ENCODE measurements at regions not wholly inside any gene's neighbourhood (a gene's known extent, or its start where the extent isn't known, plus 50 kb on each side); places are given as distances from the start of the nearest gene placed in this dataset.

DNA sequence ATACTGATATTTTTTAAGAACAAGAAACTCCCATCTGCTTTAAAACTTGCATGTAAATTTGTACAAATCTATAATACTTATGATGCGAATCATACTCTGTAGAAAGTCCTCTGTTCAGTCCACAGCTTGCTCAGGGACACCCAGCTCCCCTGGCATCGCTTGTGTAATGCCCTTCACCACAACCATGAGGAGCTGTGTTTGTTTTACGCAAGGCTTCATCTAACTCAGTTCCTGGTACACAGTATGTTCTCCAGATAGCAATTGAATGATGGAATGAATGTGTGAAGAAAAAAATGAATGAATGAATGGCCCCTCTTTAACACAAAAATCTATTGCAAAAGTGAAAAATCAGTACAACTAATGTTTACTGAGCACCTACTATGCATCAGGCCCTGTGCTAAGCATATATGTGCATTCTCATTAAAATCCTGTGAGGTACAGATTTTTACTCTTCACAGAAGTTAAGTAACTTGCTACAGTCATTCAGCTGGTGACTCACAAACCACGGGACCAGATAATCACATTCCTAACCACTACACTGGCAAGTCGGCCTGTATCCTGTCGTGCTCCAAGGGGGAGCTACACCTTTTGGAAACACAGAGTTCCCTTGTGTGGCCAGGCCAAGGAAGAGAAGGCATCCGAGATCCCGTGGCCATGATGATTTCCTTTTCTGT lies 58.7 kb upstream of the KDR start:
- Histone ChIP-seq H3K36me3 (no peaks in the 10 kb centered on the region), H3K27me3 (no peaks in the 10 kb centered on the region), H3K4me1 (peaks cover 10% of the 10 kb centered on the region), H3K9me3 (no peaks in the 10 kb centered on the region), H3K4me3 (no peak overlapping the region), H3K27ac (peak overlapping the region; percentile 59)
- 44% methylated on average over 8 of the region's 8 CpGs for WGBS
- DNase-seq (ENCODE audit: low spot score in 2 of 2) = peak in 1 of 2 donors; percentile 76
- TF ChIP-seq, protein P1, sequence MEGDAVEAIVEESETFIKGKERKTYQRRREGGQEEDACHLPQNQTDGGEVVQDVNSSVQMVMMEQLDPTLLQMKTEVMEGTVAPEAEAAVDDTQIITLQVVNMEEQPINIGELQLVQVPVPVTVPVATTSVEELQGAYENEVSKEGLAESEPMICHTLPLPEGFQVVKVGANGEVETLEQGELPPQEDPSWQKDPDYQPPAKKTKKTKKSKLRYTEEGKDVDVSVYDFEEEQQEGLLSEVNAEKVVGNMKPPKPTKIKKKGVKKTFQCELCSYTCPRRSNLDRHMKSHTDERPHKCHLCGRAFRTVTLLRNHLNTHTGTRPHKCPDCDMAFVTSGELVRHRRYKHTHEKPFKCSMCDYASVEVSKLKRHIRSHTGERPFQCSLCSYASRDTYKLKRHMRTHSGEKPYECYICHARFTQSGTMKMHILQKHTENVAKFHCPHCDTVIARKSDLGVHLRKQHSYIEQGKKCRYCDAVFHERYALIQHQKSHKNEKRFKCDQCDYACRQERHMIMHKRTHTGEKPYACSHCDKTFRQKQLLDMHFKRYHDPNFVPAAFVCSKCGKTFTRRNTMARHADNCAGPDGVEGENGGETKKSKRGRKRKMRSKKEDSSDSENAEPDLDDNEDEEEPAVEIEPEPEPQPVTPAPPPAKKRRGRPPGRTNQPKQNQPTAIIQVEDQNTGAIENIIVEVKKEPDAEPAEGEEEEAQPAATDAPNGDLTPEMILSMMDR (IDR thresholded peaks at IDR 0.05) = no peak
- TF ChIP-seq EP300 (IDR thresholded peaks at IDR 0.05) = no peak

DNA sequence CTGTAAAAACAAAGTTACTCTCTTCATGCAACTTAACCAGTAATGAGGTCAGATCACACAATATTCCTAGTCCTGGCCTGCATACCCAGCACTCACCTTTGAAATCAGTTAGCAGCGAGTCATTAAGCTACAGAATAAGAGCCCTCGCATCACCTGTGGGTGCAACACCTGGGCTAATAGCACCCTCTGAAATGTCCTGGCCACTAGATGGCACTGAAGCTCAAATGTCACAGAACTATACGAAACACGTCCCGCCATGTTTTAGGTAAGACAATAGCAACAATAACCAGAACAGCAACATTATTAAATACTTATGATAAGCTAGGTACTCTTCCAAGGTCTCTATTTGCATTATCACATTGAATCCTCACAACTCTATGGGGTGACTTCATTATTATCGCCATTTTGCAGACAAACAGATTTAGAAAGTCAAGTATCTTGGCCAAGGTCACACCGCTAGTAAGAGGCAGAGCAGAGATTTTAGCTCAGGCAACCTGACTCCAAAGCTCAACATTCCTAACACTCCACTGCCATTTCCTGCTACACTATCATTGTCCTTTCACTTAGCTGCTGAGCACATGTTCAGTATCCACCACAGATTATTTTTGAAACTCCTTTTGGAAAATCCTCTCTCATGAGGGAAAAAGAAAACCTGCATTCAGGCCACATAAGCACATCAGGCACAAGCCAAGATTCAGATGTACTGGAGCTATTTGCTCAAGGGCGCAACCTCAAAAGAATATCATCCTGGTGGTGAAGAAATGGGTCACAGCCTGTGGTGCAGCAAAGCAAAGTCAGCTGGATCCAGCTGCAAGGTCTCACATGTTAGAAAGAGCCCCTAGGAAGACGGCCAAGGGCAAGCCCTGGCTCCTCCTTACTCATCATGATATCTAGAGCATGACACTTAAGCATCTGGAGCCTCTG lies 59.5 kb upstream of the KDR start:
- Histone ChIP-seq H3K27ac (peak overlapping the region; percentile 59), H3K36me3 (no peaks in the 10 kb centered on the region), H3K27me3 (no peaks in the 10 kb centered on the region), H3K4me1 (peaks cover 10% of the 10 kb centered on the region), H3K4me3 (no peak overlapping the region), H3K9me3 (no peaks in the 10 kb centered on the region)
- DNase-seq (ENCODE audit: low spot score in 2 of 2) = no peak
- 75% methylated on average over 9 of the region's 9 CpGs for WGBS
- TF ChIP-seq POLR2A (IDR thresholded peaks at IDR 0.05) (no peak), POLR2AphosphoS5 (IDR thresholded peaks at IDR 0.05) (no peak), EP300 (IDR thresholded peaks at IDR 0.05) (no peak)
- TF ChIP-seq, protein P1 (IDR thresholded peaks at IDR 0.05) = no peak

DNA sequence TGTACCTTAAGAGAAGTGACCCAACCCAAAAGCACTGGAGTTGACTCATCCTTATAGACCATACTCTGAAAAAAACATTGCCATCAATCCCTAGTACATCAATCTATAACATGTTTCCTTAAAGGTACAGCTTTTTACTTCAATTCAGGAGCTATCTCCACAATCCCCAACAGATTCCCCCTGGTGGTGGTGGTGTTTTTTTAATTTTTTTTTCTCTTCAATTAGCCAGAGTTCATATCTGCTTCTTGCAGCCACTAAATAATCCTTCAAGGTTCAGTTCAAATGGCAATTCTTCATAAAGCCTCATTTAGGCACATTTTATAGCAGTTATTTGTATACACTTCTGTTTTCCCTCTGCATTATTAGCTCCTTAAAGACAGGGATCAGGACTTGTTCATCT lies 60.7 kb upstream of the KDR start:
- no peaks in the 10 kb centered on the region for H3K27me3 ChIP-seq
- H3K9me3 ChIP-seq = no peaks in the 10 kb centered on the region
- TF ChIP-seq POLR2AphosphoS5 (IDR thresholded peaks at IDR 0.05) = no peak
- TF ChIP-seq EP300 (IDR thresholded peaks at IDR 0.05) = no peak
- TF ChIP-seq, protein P1 (IDR thresholded peaks at IDR 0.05) = no peak
- no peak for TF ChIP-seq POLR2A (IDR thresholded peaks at IDR 0.05)
- H3K27ac ChIP-seq = no peak overlapping the region
- DNase-seq (ENCODE audit: low spot score in 2 of 2) = no peak
- H3K4me3 ChIP-seq = no peak overlapping the region
- no peaks in the 10 kb centered on the region for H3K36me3 ChIP-seq
- peaks cover 10% of the 10 kb centered on the region for H3K4me1 ChIP-seq

DNA sequence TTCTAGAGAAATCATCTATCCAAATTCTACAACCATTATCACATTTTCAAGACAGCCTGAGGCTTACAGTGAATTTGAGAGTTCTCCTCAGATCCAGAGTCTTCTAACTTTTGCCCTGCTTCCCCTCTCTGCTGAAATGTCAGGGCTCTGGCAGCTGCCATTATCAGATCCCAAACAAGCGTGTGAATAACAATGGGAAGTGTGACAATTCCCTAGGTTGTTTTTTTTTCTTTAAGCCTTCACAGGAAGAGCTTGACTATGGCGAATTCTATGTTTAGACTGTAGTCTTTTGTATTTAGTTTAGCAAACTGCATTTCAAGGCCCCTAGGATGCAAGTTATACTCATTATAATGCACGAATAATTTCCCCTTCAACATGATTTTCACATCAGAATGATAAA lies 61.3 kb upstream of the KDR start:
- Histone ChIP-seq H3K9me3 (no peaks in the 10 kb centered on the region), H3K4me1 (peaks cover 10% of the 10 kb centered on the region), H3K4me3 (no peak overlapping the region), H3K27me3 (no peaks in the 10 kb centered on the region), H3K27ac (no peak overlapping the region), H3K36me3 (no peaks in the 10 kb centered on the region)
- DNase-seq (ENCODE audit: low spot score in 2 of 2) = no peak
- TF ChIP-seq POLR2AphosphoS5 (IDR thresholded peaks at IDR 0.05) = no peak
- TF ChIP-seq, protein P1 (IDR thresholded peaks at IDR 0.05) = no peak
- no peak for TF ChIP-seq POLR2A (IDR thresholded peaks at IDR 0.05)
- no peak for TF ChIP-seq EP300 (IDR thresholded peaks at IDR 0.05)
- WGBS = 60% methylated on average over 3 of the region's 3 CpGs

DNA sequence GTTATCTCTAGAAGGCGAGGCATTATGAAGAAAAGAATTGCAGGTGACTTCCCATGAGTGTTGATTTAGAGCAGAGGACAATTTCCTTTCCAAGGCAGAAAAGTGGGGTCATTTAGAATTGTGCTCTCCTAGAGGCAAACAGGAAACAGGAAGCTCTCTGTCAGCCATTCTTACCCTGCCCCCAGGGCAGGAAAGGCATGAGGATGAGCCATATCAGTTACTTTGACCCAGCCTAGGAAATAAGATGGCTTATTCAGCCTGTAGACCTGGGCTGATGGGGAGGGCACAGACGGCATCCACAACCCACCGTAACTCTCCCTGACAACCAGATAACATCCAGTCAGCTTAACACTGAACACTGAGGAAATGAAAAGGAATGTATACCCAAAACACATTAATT lies 88.8 kb upstream of the KDR start:
- Histone ChIP-seq H3K4me3 (no peak overlapping the region), H3K9me3 (no peaks in the 10 kb centered on the region), H3K36me3 (no peaks in the 10 kb centered on the region), H3K27ac (no peak overlapping the region), H3K27me3 (no peaks in the 10 kb centered on the region), H3K4me1 (no peaks in the 10 kb centered on the region)
- DNase-seq (ENCODE audit: low spot score in 2 of 2) = no peak
- 76% methylated on average over 3 of the region's 3 CpGs for WGBS
- TF ChIP-seq EP300 (IDR thresholded peaks at IDR 0.05) = no peak
- TF ChIP-seq POLR2A (IDR thresholded peaks at IDR 0.05) = no peak
- TF ChIP-seq, protein P1 (IDR thresholded peaks at IDR 0.05) = no peak
- TF ChIP-seq POLR2AphosphoS5 (IDR thresholded peaks at IDR 0.05) = no peak
